GM12891 (cell line): ENCODE measurements at regions not wholly inside any gene's neighbourhood (a gene's known extent, or its start where the extent isn't known, plus 50 kb on each side); places are given as distances from the start of the nearest gene placed in this dataset.

Source experiments
- PAX5 ChIP-seq: IDR thresholded peaks from 2 replicates; pipeline ENCODE4 v1.6.1; 2011; ENCODE audit warnings: low read length, moderate library complexity, mild to moderate bottlenecking; ENCODE audit not compliant: insufficient read depth, severe bottlenecking
- POLR2A ChIP-seq: IDR thresholded peaks from 2 replicates; pipeline ENCODE4 v1.6.1; 2011; ENCODE audit warnings: low read depth, low read length, control low read depth

- TF ChIP-seq PAX5: no peak
- TF ChIP-seq POLR2A: no peak
Observed at GRCh38 chr18:41052625-41053024, 902.4 kb upstream of the PIK3C3 start.
